Endometrium (tissue), 2 donors: ENCODE measurements at regions not wholly inside any gene's neighbourhood (a gene's known extent, or its start where the extent isn't known, plus 50 kb on each side); places are given as distances from the start of the nearest gene placed in this dataset.
"Not testable (repeated sequence)": the region's sequence is repeated elsewhere in the genome, so short reads cannot be mapped to it uniquely, and the experiment has no call there.

Source experiments
- FAIRE-seq: peaks from 2 replicates; lab custom pipeline; 2012; peaks lifted over from hg19 to GRCh38; lab: Jason Lieb, UNC
- donor health status: control.
- donor health status: control.

DNA sequence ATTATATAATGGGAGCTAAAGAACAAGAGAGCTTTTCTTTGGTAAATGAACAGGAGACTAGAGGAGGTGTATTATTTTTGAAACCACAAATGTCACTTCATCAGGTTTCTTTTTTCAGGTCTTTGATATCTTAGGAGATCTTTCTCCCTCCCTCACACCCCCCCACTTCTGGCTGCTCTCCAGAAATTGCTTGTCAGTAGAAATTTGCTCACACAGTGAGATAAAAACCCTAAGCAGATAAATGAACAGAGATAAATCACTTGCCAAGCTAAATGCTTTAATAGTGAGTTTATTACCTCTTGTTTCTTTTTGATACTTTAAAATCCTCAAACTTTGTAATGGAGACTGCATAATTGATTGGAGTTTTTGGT is 421.2 kb upstream of the TENM3 start:
- FAIRE-seq, result no peak

- FAIRE-seq, result no peak
Observed at GRCh38 chr4:181823183-181823582, 420.0 kb upstream of the TENM3 start.

DNA sequence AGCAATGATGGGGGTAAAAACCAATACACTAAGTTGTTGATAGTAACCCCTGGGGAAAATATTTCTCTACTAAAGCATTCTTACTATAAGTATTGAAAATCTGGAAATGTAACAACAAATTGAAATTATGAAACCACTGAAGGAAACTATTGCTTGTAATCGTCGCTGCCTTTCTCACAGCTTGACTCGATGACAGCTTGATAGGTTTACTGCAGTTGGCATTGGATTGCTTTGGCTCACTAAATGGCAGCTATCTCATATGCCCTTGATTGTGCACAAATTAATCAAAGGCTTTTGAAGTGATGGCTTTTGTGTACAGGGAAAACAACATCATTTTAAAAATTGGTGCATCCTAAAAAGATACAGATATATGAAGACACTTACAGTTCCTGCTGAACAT is 419.6 kb upstream of the TENM3 start:
- no peak for FAIRE-seq

GRCh38 chr4:181825564-181825963 is 417.6 kb upstream of the TENM3 start:
- no peak for FAIRE-seq

- no peak for FAIRE-seq
Observed at GRCh38 chr4:181827246-181827645, 416.0 kb upstream of the TENM3 start.

- no peak for FAIRE-seq
Observed at GRCh38 chr4:181830404-181831035, 412.7 kb upstream of the TENM3 start.

GRCh38 chr4:181834071-181834470 is 409.1 kb upstream of the TENM3 start:
- no peak for FAIRE-seq

DNA sequence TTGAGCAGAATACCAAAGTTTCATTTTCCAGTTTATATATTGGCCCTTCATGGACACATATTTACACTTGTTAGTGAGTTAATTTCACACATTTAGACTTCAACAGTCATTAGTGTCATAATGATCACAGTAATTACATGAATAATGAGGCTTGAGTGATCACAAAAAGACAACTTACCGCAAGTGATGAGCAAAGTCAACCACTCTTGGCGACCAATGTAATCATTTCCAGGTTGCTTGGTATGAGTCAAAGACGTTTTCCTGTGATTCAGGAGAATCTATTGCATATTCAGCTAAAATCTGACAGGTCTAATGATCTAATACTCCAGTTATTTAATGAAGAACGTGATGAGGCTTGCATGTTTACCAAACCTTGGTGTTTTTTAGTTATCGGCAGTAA is 407.9 kb upstream of the TENM3 start:
- FAIRE-seq, result no peak

DNA sequence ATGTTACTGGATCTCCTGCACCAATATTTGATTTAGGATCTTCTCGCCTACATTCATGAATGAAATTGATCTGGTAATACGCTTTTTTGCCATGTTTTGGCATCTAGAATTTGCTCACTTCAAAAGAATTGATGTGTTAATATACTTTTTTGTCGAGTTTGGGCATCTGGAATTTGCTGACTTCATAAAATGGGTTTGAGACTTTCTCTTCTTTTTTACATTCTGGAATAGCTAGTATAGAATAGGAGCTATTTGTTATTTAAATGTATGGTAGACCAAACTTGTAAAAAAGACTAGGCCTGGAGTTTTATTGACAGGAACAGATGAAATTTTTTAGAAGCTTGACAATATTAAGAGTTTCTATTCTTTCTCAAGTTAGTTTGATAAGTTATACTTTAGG is 404.9 kb upstream of the TENM3 start:
- FAIRE-seq, result no peak

DNA sequence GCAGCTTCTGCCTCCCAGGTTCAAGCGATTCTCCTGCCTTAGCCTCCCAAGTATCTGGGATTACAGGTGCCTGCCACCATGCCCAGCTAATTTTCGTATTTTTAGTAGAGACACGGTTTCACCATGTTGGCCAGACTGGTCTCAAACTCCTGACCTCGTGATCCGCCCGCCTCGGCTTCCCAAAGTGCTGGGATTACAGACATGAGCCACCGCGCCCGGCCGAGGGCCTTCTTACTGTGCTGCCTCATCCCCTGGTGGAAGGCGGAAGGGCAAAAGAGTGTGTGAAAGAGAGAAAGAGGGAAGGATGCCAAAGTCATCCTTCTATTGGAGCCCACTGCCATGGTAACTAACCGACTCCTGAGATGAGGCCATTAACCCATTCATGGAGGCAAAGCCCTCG is 399.4 kb upstream of the TENM3 start:
- FAIRE-seq, result not testable (repeated sequence)

- no peak for FAIRE-seq
Observed at GRCh38 chr4:181845617-181846016, 397.6 kb upstream of the TENM3 start.

- no peak for FAIRE-seq
Observed at GRCh38 chr4:181846934-181847333, 396.3 kb upstream of the TENM3 start.

DNA sequence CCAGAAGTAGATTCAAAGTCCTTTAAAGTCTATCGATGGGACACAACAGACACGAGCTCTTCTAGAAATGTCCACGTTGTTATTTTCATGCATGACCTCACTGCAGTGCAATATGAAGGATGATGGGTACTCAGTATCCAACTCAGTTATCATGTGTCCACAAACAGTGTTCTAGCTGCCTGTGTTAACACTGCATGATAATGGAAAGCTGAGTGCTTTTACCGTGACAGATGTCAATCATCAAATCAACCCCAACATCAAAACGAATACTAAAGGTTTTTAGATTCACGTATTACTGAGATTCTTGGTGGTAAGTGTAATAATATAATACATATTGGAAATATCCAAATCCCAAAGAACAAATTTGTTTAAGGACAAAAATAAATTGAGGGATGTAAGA is 394.8 kb upstream of the TENM3 start:
- FAIRE-seq, result no peak

GRCh38 chr4:181849472-181849871 is 393.7 kb upstream of the TENM3 start:
- no peak for FAIRE-seq

DNA sequence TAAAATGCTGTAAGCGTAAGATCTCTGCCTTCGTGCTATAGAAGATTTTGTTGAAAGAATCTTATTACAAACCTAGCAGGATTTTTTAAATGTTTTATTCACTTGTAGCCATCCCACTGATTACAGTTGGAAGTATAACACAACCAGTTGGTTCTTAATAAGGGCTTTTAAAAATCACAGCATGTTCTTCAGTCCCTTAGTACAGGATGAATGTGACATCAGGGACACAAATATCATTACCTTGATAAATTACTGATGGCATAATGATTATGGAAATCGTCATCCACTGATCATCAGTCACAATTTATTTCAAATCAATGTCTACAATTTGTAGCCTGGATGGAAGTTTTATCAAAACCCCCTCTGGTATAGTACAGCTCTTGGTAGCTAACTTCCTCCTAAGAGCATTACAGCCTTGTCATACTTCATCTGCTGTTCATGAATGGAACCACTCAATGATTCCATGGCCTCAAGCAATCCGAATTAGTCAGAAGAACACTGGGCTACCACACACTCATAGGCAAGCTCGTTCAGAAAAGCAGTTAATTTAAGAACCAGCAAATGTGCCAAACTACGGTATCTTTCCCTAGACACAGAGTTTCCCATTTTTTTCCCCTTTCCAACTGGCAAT is 389.2 kb upstream of the TENM3 start:
- no peak for FAIRE-seq

GRCh38 chr4:181855307-181855706 is 387.9 kb upstream of the TENM3 start:
- no peak for FAIRE-seq

DNA sequence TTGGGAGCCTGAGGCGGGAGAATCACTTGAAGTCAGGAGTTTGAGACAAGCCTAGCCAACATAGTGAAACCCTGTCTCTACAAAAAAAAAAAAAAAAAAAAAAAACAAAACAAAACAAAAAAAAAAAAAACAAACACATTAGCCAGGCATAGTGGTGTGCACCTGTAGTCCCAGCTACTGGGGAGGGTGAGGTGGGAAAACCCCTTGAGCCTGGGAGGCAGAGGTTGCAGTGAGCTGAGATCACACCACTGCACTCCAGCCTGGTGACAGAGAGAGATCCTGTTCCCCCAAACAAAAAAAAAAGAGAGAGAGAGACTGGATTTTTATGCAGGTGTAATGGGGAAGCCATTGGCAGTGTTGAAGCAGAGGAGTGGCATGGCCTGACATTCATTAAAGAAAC is 385.7 kb upstream of the TENM3 start:
- not testable (repeated sequence) for FAIRE-seq

DNA sequence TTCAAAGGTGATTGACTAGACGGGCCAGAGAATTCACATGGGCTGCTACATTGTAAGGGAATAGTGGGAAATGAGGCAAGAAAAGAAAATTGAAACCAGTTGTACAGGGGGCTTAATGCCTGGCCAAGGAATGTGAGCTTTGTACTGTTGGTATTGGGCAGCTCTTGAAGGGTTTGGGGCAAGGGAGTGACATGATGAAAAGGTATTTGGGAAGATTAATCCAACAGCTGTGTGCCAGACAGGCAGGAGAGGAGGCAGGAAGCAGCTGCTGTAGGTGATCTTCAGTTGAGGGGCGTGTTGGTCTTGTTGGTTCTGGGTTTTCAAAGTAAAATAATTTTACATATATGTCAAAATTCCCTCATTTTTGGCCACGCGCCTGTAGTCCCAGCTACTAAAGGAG is 384.5 kb upstream of the TENM3 start:
- no peak for FAIRE-seq

DNA sequence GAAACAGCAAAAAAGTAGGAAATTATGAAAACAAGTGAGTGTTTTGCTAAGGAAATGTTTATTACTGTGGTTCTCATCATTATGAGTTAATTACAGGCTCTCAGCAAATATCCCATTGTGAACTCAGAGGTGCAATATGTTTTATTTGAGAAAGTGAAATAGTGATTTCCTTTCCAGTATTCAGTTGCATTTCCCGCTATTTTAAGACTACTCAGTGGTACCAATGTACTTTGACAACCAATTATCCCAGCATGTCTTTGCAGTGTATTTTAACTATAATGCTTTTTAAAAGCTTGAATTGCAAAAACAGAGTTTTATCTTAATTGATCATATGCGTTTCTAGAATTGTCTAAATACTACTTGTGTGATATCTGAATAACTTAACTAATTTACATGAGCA is 383.8 kb upstream of the TENM3 start:
- FAIRE-seq, result no peak

GRCh38 chr4:181860157-181860556 is 383.0 kb upstream of the TENM3 start:
- FAIRE-seq, result peak; percentile 95

DNA sequence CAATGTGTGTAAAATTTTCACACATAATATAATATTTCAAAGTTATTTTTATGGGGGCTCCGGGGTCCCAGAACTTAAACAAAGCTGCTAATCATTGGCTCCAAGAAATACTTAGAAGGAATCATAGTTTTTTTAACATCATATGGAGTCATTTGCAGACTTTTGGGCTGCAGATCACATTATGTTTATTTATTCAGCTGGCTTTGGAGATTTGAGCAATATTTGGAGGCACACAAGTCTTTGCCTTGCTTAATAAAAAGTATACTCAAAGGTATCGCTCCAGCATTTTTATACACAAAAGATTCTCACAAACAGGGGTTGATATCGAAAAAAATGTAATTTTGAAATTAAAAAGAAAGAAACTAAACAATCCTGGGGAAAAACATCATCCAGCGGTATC is 382.5 kb upstream of the TENM3 start:
- no peak for FAIRE-seq

DNA sequence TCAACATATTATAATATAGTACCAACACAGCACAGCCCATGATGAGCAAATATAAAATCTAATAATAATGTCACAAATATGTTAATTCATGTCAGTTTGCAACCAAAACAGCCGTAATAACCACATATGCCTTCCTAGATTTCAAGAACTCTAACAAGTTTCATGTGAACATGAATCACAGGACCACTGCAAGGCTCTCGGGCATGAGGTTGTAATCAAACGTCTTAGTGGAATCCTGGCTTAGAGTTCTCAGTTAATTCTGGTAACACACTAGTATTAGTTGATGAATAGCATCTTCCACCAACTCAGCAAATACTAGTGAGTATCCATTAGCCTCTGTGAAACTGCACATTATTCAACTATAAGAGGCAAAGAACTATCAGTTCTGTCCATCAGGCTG is 379.3 kb upstream of the TENM3 start:
- no peak for FAIRE-seq

DNA sequence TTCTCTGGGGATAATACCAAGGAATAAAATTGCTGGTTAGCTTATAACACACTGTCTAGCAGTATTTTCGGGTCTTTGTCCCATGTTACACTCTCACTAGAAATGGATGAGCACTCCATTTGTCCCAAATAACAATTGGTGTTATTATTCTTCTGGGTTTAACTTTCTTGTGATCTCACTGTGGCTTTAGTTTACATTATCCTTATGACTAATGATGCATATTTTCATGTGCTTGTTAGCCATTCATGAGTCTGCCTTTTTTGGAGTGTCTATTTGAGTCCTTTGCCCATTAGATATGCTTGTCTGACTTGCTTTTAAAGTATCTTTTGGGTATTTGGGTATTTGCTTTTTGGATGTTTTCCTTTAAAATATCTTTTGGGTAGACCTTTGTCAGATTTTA is 372.9 kb upstream of the TENM3 start:
- FAIRE-seq, result no peak

DNA sequence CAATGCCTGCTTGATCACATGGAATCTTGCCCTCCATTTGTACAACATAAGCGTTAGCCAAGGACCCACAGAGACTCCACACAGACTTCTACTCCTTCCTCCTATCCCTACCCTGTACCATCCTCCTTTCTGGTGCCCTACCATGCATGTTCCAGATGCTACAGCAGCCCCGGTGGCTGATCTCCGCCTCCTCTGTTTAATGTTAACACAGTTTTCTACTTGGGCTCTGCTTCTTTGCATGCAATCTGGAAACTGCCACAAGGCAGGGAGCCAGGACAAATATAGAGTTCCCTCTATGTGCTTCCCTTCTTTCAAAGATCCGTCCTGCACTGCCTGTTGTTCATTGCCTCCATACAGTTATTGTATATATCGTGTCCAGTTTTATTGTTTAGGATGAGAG is 368.6 kb upstream of the TENM3 start:
- FAIRE-seq, result no peak
